ENCODE measurements at regions not wholly inside any gene's neighbourhood (a gene's known extent, or its start where the extent isn't known, plus 50 kb on each side); places are given as distances from the start of the nearest gene placed in this dataset.
A peak's percentile ranks its signal among the peaks of the same experiment; 100 is the strongest.

DNA sequence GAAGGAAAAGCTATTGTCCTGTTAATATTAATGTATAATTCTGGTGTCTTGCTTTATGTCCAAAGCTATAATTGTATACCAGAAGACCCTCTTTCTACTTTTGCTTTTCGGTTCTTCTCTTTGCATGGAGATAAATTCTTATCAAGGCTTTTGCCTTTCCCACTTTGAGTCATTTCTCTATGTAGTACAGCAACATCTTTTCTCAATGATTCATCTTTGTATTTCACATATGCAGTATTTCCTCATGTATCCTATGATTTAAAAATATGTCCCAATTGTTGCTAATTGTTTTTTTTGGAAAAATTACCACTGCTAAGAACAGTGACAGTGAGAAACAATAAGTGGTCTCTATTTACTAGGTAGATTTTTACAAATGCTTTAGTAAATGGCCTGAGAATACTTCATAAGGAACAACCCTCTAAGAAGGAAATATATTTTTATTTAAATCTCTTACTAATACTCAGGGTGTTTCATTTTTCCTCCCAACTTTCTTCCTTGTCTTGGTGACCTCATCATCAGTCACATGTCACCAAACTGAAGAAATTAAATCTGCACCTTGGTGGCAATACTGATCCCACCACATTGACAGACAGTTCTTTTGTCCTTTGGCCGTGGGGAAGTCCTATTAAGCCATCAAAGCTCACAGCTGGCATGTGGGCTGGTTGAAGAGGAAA, 290.6 kb downstream of the SATB1 start:
- no peak for DNase-seq (ENCODE audit: insufficient read length, low spot score, missing footprints)

DNA sequence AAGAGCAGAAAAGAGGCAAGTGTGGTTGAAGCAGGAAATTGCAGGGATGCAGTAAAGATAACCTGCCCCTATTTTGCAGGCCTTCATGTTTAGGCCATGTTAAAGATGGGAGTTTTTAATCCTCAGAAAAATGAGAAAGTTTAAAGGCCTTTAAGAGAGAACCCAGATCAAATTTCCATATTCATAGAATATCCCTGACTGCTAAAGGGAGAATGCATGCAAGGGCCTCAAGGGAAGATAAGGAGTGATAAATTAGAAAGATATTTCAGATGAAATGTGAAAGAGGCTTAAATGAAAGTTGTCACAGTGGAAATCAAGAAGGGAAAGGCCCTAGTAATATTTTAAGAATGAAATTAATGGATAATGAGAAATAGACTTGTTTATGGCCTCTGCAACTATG, 292.1 kb downstream of the SATB1 start:
- DNase-seq (ENCODE audit: insufficient read length, low spot score, missing footprints) = no peak
- no peak overlapping the region for H3K27ac ChIP-seq (ENCODE audit: low read depth, low read length)
- TF ChIP-seq, protein P1, sequence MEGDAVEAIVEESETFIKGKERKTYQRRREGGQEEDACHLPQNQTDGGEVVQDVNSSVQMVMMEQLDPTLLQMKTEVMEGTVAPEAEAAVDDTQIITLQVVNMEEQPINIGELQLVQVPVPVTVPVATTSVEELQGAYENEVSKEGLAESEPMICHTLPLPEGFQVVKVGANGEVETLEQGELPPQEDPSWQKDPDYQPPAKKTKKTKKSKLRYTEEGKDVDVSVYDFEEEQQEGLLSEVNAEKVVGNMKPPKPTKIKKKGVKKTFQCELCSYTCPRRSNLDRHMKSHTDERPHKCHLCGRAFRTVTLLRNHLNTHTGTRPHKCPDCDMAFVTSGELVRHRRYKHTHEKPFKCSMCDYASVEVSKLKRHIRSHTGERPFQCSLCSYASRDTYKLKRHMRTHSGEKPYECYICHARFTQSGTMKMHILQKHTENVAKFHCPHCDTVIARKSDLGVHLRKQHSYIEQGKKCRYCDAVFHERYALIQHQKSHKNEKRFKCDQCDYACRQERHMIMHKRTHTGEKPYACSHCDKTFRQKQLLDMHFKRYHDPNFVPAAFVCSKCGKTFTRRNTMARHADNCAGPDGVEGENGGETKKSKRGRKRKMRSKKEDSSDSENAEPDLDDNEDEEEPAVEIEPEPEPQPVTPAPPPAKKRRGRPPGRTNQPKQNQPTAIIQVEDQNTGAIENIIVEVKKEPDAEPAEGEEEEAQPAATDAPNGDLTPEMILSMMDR (IDR thresholded peaks at IDR 0.05; ENCODE audit: extremely low read depth, low read depth, low read length) = no peak

More for the DNA sequence above, 290.6 kb downstream of the SATB1 start:
- TF ChIP-seq, protein P1 (IDR thresholded peaks at IDR 0.05; ENCODE audit: extremely low read depth, low read depth, low read length) = no peak
- Histone ChIP-seq H3K79me2 (ENCODE audit: insufficient read depth, low read length) (no peaks in the 10 kb centered on the region), H3K36me3 (ENCODE audit: insufficient read depth, low read length) (no peaks in the 10 kb centered on the region), H3K27me3 (ENCODE audit: insufficient read depth, low read length) (no peaks in the 10 kb centered on the region), H3K4me1 (ENCODE audit: insufficient read depth, low read length) (peaks cover 30% of the 10 kb centered on the region), H3K4me3 (ENCODE audit: insufficient read depth, low read length) (peak overlapping the region; percentile 27), H4K20me1 (ENCODE audit: insufficient read depth, low read length) (no peaks in the 10 kb centered on the region), H3K27ac (ENCODE audit: low read depth, low read length) (peak overlapping the region; percentile 92), H3K4me2 (ENCODE audit: insufficient read depth, low read length) (peak overlapping the region; percentile 75), H3K9me3 (ENCODE audit: low read depth, low read length) (no peaks in the 10 kb centered on the region), H2AFZ (ENCODE audit: low read length) (peak overlapping the region; percentile 82)

DNA sequence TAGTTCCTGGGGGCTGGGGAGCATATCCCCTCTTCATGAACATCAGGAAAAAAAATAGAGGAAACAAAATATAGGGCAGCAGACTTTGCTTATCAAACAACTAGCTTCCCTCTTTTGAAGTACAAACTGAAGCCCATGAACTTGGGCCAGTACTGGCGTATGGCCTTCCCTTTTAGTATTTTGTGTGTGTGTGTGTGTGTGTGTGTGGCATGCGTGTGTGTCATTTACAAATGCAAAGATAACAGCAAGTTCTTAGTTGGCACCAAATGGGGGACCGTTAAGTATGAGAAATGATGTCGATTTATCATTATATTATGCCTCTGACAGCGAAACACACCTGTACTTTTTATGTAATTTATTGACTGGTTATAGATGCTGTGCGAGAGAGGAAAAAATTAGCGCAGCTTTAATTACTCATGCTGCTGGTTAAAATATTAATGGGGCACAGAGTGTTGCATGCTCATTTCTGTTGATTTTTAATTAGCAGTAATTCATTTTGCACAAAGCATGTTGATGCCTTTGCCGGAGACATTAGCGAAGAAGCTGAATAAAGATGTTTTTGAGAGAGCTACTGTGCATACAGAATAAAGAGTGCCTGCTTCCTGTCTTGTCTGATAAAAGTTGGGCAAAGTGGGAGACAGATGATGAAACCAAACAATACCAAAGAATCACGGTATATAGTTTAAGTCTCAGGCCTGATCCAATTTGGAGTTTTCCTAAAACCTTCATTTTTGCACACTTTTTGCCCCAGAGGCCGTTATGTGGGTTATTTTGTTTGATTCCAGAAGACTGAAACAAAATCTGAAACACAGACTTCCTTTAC, 297.1 kb downstream of the SATB1 start:
- no peak for DNase-seq (ENCODE audit: insufficient read length, low spot score, missing footprints)
- TF ChIP-seq, protein P1 (IDR thresholded peaks at IDR 0.05; ENCODE audit: extremely low read depth, low read depth, low read length) = no peak
- no peak overlapping the region for H3K4me3 ChIP-seq (ENCODE audit: insufficient read depth, low read length)
- H4K20me1 ChIP-seq (ENCODE audit: insufficient read depth, low read length) = no peaks in the 10 kb centered on the region
- H3K36me3 ChIP-seq (ENCODE audit: insufficient read depth, low read length) = no peaks in the 10 kb centered on the region
- no peaks in the 10 kb centered on the region for H3K27me3 ChIP-seq (ENCODE audit: insufficient read depth, low read length)
- no peak overlapping the region for H3K27ac ChIP-seq (ENCODE audit: low read depth, low read length)
- H3K79me2 ChIP-seq (ENCODE audit: insufficient read depth, low read length) = no peaks in the 10 kb centered on the region
- H3K4me2 ChIP-seq (ENCODE audit: insufficient read depth, low read length) = no peak overlapping the region
- H3K4me1 ChIP-seq (ENCODE audit: insufficient read depth, low read length) = peaks cover 9% of the 10 kb centered on the region
- no peak overlapping the region for H2AFZ ChIP-seq (ENCODE audit: low read length)
- H3K9me3 ChIP-seq (ENCODE audit: low read depth, low read length) = no peaks in the 10 kb centered on the region

More for the DNA sequence above, 292.1 kb downstream of the SATB1 start:
- Histone ChIP-seq H2AFZ (ENCODE audit: low read length) (no peak overlapping the region), H3K4me2 (ENCODE audit: insufficient read depth, low read length) (peak overlapping the region; percentile 16), H3K4me1 (ENCODE audit: insufficient read depth, low read length) (peaks cover 30% of the 10 kb centered on the region), H3K79me2 (ENCODE audit: insufficient read depth, low read length) (no peaks in the 10 kb centered on the region), H3K36me3 (ENCODE audit: insufficient read depth, low read length) (no peaks in the 10 kb centered on the region), H3K4me3 (ENCODE audit: insufficient read depth, low read length) (no peak overlapping the region), H4K20me1 (ENCODE audit: insufficient read depth, low read length) (no peaks in the 10 kb centered on the region), H3K9me3 (ENCODE audit: low read depth, low read length) (no peaks in the 10 kb centered on the region), H3K27me3 (ENCODE audit: insufficient read depth, low read length) (no peaks in the 10 kb centered on the region)
